Suprapubic skin (tissue), 4 donors: ENCODE measurements at regions not wholly inside any gene's neighbourhood (a gene's known extent, or its start where the extent isn't known, plus 50 kb on each side); places are given as distances from the start of the nearest gene placed in this dataset.

Experiments used
- DNase-seq, 2 donors: peaks; one replicate each; pipeline ENCODE4 v3.0.0-alpha.2; 2019; ENCODE audit warnings: low spot score in 2 of 2
- H3K27ac ChIP-seq: fragments of 200-600 bp; sonication (generic); one replicate; pipeline ENCODE4 v1.5.1; 2019
- H3K27me3 ChIP-seq: fragments of 200-600 bp; sonication (generic); one replicate; pipeline ENCODE4 v1.5.1; 2019
- H3K36me3 ChIP-seq: fragments of 200-600 bp; sonication (generic); one replicate; pipeline ENCODE4 v1.5.1; 2019
- H3K4me1 ChIP-seq: fragments of 200-600 bp; sonication (generic); one replicate; pipeline ENCODE4 v1.5.1; 2019
- H3K4me3 ChIP-seq: fragments of 200-600 bp; sonication (generic); one replicate; pipeline ENCODE4 v1.5.1; 2019; ENCODE audit warnings: mild to moderate bottlenecking
- H3K9me3 ChIP-seq: fragments of 200-600 bp; sonication (generic); one replicate; pipeline ENCODE4 v1.5.1; 2019
- EP300 ChIP-seq: sonication (generic); formaldehyde crosslinking; IDR thresholded peaks from one replicate; pipeline ENCODE4 v1.6.1; 2017; ENCODE audit warnings: antibody characterized with exemption
- POLR2A ChIP-seq, 2 donors: fragments of 450-650 bp; IDR thresholded peaks; one replicate each; pipeline ENCODE4 v1.6.1; 2017; ENCODE audit warnings: antibody characterized with exemption in 2 of 2, mild to moderate bottlenecking in 2 of 2, moderate library complexity in 2 of 2
- POLR2AphosphoS5 ChIP-seq, 3 donors: sonication (generic); formaldehyde crosslinking; IDR thresholded peaks; one replicate each; pipeline ENCODE4 v1.6.1; 2017; ENCODE audit warnings: antibody characterized with exemption in 3 of 3
- WGBS: methylation state at CpG from one replicate; pipeline ENCODE4 v1.1.5; 2018; 5-methylcytosine and 5-hydroxymethylcytosine counted together
- TF ChIP-seq, protein P1 (sequence below), 2 donors: fragments of 200-600 bp in 1 of 2; fragments of 450-650 bp in 1 of 2; sonication (generic) in 1 of 2; IDR thresholded peaks; one replicate each; pipeline ENCODE4 v1.5.1; 2016 to 2019; ENCODE audit warnings: antibody characterized with exemption in 2 of 2, mild to moderate bottlenecking in 1 of 2, moderate library complexity in 1 of 2

DNA sequence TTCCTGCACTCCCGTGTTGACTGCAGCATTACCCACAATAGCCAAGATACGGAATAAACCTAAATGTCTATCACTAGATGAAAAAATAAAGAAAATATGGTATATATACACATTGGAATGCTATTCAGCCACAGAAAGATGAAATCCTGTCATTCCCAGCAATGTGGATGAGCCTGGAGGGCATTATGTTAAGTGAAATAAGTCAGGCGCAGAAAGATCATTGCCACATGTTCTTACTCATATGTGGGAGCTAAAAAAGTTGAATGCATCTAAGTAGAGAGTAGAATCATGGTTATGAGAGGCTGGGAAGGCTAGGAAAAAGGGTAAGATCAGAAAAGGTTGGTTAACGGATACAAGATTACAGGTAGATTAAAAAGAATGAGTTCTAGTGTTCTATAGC lies 219.1 kb upstream of the MKI67 start:
- no peak for DNase-seq
- Histone ChIP-seq H3K9me3 (no peaks in the 10 kb centered on the region), H3K36me3 (no peaks in the 10 kb centered on the region), H3K4me3 (no peak overlapping the region), H3K27ac (no peak overlapping the region), H3K4me1 (no peaks in the 10 kb centered on the region), H3K27me3 (no peaks in the 10 kb centered on the region)
- TF ChIP-seq EP300 (no peak), POLR2A (IDR thresholded peaks at IDR 0.05) (no peak), POLR2AphosphoS5 (IDR thresholded peaks at IDR 0.05) (no peak)
- TF ChIP-seq, protein P1, sequence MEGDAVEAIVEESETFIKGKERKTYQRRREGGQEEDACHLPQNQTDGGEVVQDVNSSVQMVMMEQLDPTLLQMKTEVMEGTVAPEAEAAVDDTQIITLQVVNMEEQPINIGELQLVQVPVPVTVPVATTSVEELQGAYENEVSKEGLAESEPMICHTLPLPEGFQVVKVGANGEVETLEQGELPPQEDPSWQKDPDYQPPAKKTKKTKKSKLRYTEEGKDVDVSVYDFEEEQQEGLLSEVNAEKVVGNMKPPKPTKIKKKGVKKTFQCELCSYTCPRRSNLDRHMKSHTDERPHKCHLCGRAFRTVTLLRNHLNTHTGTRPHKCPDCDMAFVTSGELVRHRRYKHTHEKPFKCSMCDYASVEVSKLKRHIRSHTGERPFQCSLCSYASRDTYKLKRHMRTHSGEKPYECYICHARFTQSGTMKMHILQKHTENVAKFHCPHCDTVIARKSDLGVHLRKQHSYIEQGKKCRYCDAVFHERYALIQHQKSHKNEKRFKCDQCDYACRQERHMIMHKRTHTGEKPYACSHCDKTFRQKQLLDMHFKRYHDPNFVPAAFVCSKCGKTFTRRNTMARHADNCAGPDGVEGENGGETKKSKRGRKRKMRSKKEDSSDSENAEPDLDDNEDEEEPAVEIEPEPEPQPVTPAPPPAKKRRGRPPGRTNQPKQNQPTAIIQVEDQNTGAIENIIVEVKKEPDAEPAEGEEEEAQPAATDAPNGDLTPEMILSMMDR (IDR thresholded peaks at IDR 0.05) = no peak
- WGBS = 71% methylated on average over 4 of the region's 4 CpGs

DNA sequence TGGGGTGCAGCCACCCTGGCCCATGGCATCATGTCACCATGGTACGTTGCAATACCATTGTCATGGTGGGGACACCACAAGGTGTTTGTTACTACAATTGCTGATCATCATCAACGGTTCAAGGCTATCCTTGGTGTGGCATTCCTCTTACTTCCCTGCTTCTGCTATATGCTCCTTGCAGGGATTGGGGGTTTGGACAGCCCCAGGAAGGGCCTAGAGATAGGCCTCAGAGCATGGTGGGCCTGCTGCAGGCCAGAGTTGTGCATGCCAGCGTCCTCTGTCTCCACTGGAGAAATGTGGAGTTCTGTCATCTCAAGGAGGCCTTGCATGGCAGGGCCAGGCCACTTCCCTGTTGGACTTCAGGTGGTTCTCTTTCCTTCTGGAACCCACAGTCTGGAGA lies 234.6 kb upstream of the MKI67 start:
- Histone ChIP-seq H3K27ac (no peak overlapping the region), H3K36me3 (no peaks in the 10 kb centered on the region), H3K9me3 (no peaks in the 10 kb centered on the region), H3K27me3 (no peaks in the 10 kb centered on the region), H3K4me1 (no peaks in the 10 kb centered on the region), H3K4me3 (no peak overlapping the region)
- TF ChIP-seq, protein P1 (IDR thresholded peaks at IDR 0.05) = no peak
- no peak for TF ChIP-seq EP300
- 75% methylated on average over 3 of the region's 3 CpGs for WGBS
- DNase-seq = no peak

DNA sequence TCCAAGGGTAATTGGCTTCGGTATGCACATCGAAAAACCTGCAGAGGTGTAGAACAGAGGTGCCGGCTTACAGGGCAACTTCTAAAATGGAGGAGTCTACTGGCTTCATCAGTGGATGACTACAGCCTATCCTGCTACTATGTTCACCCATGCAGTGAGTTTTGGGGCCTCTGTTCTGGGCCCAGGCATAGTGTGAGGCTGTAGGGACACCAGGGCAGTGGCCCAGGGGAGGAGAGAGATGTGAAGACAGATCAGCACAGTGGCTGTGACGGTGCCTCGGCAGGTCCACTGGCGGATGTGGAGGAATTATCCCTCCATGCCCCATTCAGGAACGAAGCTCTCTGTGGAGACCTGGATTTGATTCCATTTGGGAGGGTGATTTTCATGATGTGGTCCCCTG lies 235.3 kb upstream of the MKI67 start:
- Histone ChIP-seq H3K36me3 (no peaks in the 10 kb centered on the region), H3K4me3 (no peak overlapping the region), H3K27me3 (no peaks in the 10 kb centered on the region), H3K4me1 (no peaks in the 10 kb centered on the region), H3K9me3 (no peaks in the 10 kb centered on the region), H3K27ac (no peak overlapping the region)
- 74% methylated on average over 7 of the region's 7 CpGs for WGBS
- TF ChIP-seq POLR2A (IDR thresholded peaks at IDR 0.05) = no peak
- TF ChIP-seq POLR2AphosphoS5 (IDR thresholded peaks at IDR 0.05) = no peak
- TF ChIP-seq EP300 = no peak
- TF ChIP-seq, protein P1 (IDR thresholded peaks at IDR 0.05) = no peak
- DNase-seq = no peak

DNA sequence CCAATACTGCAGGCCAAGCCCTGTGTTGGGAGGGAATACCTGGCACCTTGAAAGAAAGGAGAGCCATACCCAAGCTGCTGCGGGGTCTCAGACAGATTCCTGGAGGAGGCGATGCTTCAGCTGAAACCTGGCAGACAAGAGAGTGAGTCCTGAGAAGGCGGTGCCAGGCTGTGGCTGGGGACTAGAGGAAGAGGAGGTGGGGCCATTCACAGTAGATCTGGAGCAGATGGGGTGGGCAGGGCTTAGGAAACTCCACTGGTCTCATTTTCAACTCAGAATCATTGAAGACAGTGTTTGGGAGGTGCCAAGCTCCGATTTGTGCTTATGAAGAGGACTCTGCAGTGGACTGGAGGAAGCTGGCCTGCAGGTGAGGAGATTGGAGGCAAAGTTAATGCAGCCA lies 236.3 kb upstream of the MKI67 start:
- no peak for DNase-seq
- H3K36me3 ChIP-seq = no peaks in the 10 kb centered on the region
- WGBS = 85% methylated on average over 4 of the region's 4 CpGs
- no peaks in the 10 kb centered on the region for H3K4me1 ChIP-seq
- no peak overlapping the region for H3K4me3 ChIP-seq
- peaks cover 5% of the 10 kb centered on the region for H3K27me3 ChIP-seq
- no peak overlapping the region for H3K27ac ChIP-seq
- H3K9me3 ChIP-seq = no peaks in the 10 kb centered on the region
- no peak for TF ChIP-seq POLR2A (IDR thresholded peaks at IDR 0.05)
- TF ChIP-seq, protein P1 (IDR thresholded peaks at IDR 0.05) = no peak
- no peak for TF ChIP-seq POLR2AphosphoS5 (IDR thresholded peaks at IDR 0.05)
- TF ChIP-seq EP300 = no peak

DNA sequence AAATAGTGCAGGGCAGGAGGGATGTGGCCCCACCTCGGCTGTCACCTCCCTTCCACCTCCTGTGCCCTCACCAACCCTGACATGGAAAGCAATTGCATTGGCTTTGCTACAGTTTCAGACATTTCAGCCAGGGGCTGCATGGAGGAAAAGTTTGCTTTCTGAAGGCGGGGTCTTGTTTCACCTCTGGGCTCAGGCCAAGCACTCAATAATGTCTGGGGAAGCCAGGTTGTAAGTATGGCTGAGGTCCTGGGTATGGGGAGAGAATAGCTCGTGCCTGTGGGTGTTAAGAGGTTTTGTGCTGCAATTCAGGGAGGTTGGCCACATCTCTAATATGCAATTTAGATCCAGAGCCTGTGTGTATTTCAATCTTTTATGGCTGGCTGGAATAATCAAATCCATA lies 238.4 kb upstream of the MKI67 start:
- no peak for DNase-seq
- Histone ChIP-seq H3K27me3 (peaks cover 12% of the 10 kb centered on the region), H3K4me1 (no peaks in the 10 kb centered on the region), H3K4me3 (no peak overlapping the region), H3K27ac (no peak overlapping the region), H3K36me3 (no peaks in the 10 kb centered on the region), H3K9me3 (no peaks in the 10 kb centered on the region)
- TF ChIP-seq, protein P1 (IDR thresholded peaks at IDR 0.05) = no peak
- no peak for TF ChIP-seq POLR2AphosphoS5 (IDR thresholded peaks at IDR 0.05)
- TF ChIP-seq EP300 = no peak
- no peak for TF ChIP-seq POLR2A (IDR thresholded peaks at IDR 0.05)
- 46% methylated on average over 3 of the region's 3 CpGs for WGBS
